HepG2 (cell line): ENCODE measurements at regions not wholly inside any gene's neighbourhood (a gene's known extent, or its start where the extent isn't known, plus 50 kb on each side); places are given as distances from the start of the nearest gene placed in this dataset.

Experiments
- ATAC-seq: fragments of 200-7000 bp; cut with Tn5 transposase; 3 replicates; pipeline ENCODE4 v1.9.1; 2020; ENCODE audit warnings: mild to moderate bottlenecking, moderate library complexity
- BruUV-seq: library from RNA; stranded (reverse); fragments of 400-500 nt; replicated peaks from 2 replicates; lab custom pipeline; 2021; lab: Mats Ljungman, UMichigan
- CTCF ChIA-PET: fragments of 300-600 bp; formaldehyde crosslinking; extraction: SDS; loops from one replicate; lab custom pipeline; 2021; ENCODE audit warnings: low total read pairs, inconsistent platforms, low intra/inter-chr PET ratio; lab: Yijun Ruan, JAX
- POLR2A ChIA-PET: fragments of 350-600 bp; sonication (Branson Sonifier 250); formaldehyde crosslinking; loops from one replicate; lab custom pipeline; 2020; ENCODE audit warnings: antibody characterized with exemption, inconsistent platforms; lab: Yijun Ruan, JAX
- DNase-seq: peaks from one replicate; pipeline ENCODE4 v3.0.0-alpha.2; 2015; ENCODE audit warnings: low spot score
- FAIRE-seq: peaks from 3 replicates; lab custom pipeline; 2011; peaks lifted over from hg19 to GRCh38; lab: Jason Lieb, UNC
- H2AFZ ChIP-seq: one replicate; pipeline ENCODE4 v1.6.1; 2011; ENCODE audit warnings: low read length, inconsistent platforms
- H3K27ac ChIP-seq: fragments of 300-600 bp; 3 replicates; pipeline ENCODE4 v1.8.0; 2011; ENCODE audit warnings: mixed run types, mild to moderate bottlenecking, mixed read lengths, low read length, inconsistent platforms; ENCODE audit not compliant: insufficient read depth; ENCODE audit errors: extremely low read length
- H3K27me3 ChIP-seq, 2 experiments: fragments of 200-600 bp in 1 of 2; 2 replicates in 1 of 2; 3 replicates in 1 of 2; pipeline versions ENCODE4 v1.6.0 to v1.8.0; 2011; ENCODE audit warnings: low read length in 2 of 2, mild to moderate bottlenecking in 2 of 2, moderate library complexity in 2 of 2, inconsistent platforms in 1 of 2; ENCODE audit not compliant: insufficient read depth in 2 of 2, control insufficient read depth in 1 of 2
- H3K36me3 ChIP-seq, 2 experiments: fragments of 200-600 bp in 1 of 2; replicated peaks in 1 of 2; 2 replicates in 1 of 2; 3 replicates in 1 of 2; pipeline versions ENCODE4 v1.5.1 to v1.8.0; 2011; ENCODE audit warnings: low read length in 2 of 2, inconsistent platforms in 1 of 2; ENCODE audit not compliant: insufficient read depth in 2 of 2, control insufficient read depth in 1 of 2
- H3K4me1 ChIP-seq: 2 replicates; pipeline ENCODE4 v1.5.1; 2012; ENCODE audit warnings: low read length, inconsistent platforms; ENCODE audit not compliant: insufficient read depth
- H3K4me2 ChIP-seq: 2 replicates; pipeline ENCODE4 v1.6.0; 2011; ENCODE audit warnings: low read depth, low read length, inconsistent platforms
- H3K4me3 ChIP-seq, 3 experiments: fragments of 200-600 bp in 1 of 3; sonication (generic), shearing (Covaris generic) in 1 of 3; replicated peaks in 1 of 3; 2 replicates each; pipeline ENCODE4 v1.5.1; 2011 to 2016; ENCODE audit warnings: low read length in 3 of 3, inconsistent platforms in 2 of 3, low read depth in 2 of 3, mild to moderate bottlenecking in 2 of 3, control low read depth in 1 of 3, mixed read lengths in 1 of 3; ENCODE audit not compliant: insufficient read depth in 1 of 3
- H3K79me2 ChIP-seq: one replicate; pipeline ENCODE4 v1.6.1; 2011; ENCODE audit warnings: low read length, inconsistent platforms; ENCODE audit not compliant: insufficient read depth
- H3K9ac ChIP-seq: 2 replicates; pipeline ENCODE4 v1.6.0; 2011; ENCODE audit warnings: mild to moderate bottlenecking, low read depth, low read length, inconsistent platforms; ENCODE audit not compliant: insufficient read depth
- H3K9me3 ChIP-seq: 2 replicates; pipeline ENCODE4 v1.5.1; 2012; ENCODE audit warnings: mild to moderate bottlenecking, low read length
- H4K20me1 ChIP-seq: 2 replicates; pipeline ENCODE4 v1.6.0; 2011; ENCODE audit warnings: inconsistent platforms, mild to moderate bottlenecking, low read length, moderate library complexity; ENCODE audit not compliant: insufficient read depth
- ARID5B ChIP-seq: IDR thresholded peaks from 2 replicates; pipeline ENCODE4 v1.4.0; 2020; ENCODE audit warnings: mild to moderate bottlenecking, missing genetic modification reagents
- JUND ChIP-seq: sonication (generic); formaldehyde crosslinking; IDR thresholded peaks from 2 replicates; pipeline ENCODE4 v1.8.0; 2022; ENCODE audit warnings: mild to moderate bottlenecking, missing genetic modification reagents
- KAT8 ChIP-seq: IDR thresholded peaks from 2 replicates; pipeline ENCODE4 v1.6.1; 2016; ENCODE audit warnings: missing genetic modification reagents, missing compliant biosample characterization
- MIXL1 ChIP-seq: IDR thresholded peaks from 2 replicates; pipeline ENCODE4 v1.6.1; 2016
- RAD21 ChIP-seq: fragments of 450-650 bp; formaldehyde crosslinking; IDR thresholded peaks from 2 replicates; pipeline ENCODE4 v1.5.0; 2020; ENCODE audit warnings: mild to moderate bottlenecking
- RFXANK ChIP-seq: IDR thresholded peaks from 2 replicates; pipeline ENCODE4 v1.6.1; 2016
- RXRB ChIP-seq: IDR thresholded peaks from 2 replicates; pipeline ENCODE4 v1.6.1; 2016; ENCODE audit warnings: borderline replicate concordance, missing genetic modification reagents, missing compliant biosample characterization
- SMC3 ChIP-seq: IDR thresholded peaks from 2 replicates; pipeline ENCODE4 v1.6.1; 2011; ENCODE audit warnings: low read length, improper control_type of control experiment
- STAG1 ChIP-seq: sonication (generic); formaldehyde crosslinking; IDR thresholded peaks from 2 replicates; pipeline ENCODE4 v1.4.0; 2020; ENCODE audit warnings: missing genetic modification reagents
- TEAD3 ChIP-seq: optimal IDR thresholded peaks from 2 replicates; pipeline ENCODE3; 2016; ENCODE audit warnings: borderline replicate concordance
- ZNF878 ChIP-seq: sonication (generic); formaldehyde crosslinking; IDR thresholded peaks from 2 replicates; pipeline ENCODE4 v1.8.1; 2023; ENCODE audit warnings: mild to moderate bottlenecking, missing genetic modification reagents, moderate library complexity
- WGBS: methylation state at CpG from one replicate; pipeline ENCODE4 v1.1.6; 2017; ENCODE audit warnings: low lambda C conversion rate; 5-methylcytosine and 5-hydroxymethylcytosine counted together
- in situ Hi-C: cut with HindIII; loops from 2 replicates; pipeline ENCODE4 v1.10.0; 2017; ENCODE audit warnings: low pct_unique_long_range_greater_than_20kb; ENCODE audit not compliant: extremely low pct_ligation_motif_present
- intact Hi-C: fragments of 100-400 bp; cut with micrococcal nuclease; formaldehyde crosslinking; loops from one replicate; pipeline ENCODE4 v1.10.0; 2022; ENCODE audit not compliant: unreplicated experiment
- TF ChIP-seq, protein P1 (sequence below): sonication (generic); formaldehyde crosslinking; IDR thresholded peaks from 2 replicates; pipeline ENCODE4 v1.8.0; 2022; ENCODE audit warnings: mild to moderate bottlenecking, missing genetic modification reagents
- TF ChIP-seq, protein P2 (sequence below): sonication (generic); formaldehyde crosslinking; IDR thresholded peaks from 2 replicates; pipeline ENCODE4 v1.5.0; 2020; ENCODE audit warnings: mild to moderate bottlenecking, missing genetic modification reagents, moderate library complexity

DNA sequence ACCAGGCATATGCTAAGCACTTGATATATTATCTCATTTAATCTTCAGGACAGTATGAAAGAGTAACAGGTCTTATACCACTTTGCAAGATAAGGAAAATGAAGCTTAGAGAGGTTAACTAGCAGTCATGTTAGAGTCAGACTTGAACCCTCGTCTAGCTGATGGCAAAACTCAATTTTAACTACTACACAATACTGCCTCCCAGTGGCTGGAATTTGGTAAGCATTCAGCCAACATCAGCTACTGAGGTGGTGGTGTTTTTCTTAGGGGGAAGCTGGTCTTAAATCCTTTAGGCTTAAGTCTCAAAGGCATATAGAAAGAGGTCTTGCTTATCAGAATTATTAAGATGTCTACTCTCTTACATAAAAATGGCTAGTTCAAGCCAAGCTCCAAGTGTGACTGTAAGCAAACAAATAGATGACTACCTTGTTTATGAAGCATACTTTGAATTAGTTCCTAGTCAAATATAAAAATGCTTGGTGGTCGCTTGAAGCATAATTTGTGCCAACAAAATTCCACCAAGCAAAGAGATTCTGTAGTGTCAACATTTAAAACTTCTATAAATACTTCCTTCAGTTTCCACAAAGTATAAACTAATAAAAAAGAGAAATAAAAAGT is 325.4 kb upstream of the FIGN start:
- ChIA-PET POLR2A (no interaction called here), CTCF (interaction anchor here (0.8 to 2.5 kb wide), 4 partner anchors 468 to 870 kb away, joined by 4 to 11 read pairs (median 6); no protein-coding TSS in a partner anchor)
- Histone ChIP-seq H3K9ac (no peak overlapping the region), H3K4me2 (no peak overlapping the region), H3K27me3 (no peaks in the 10 kb centered on the region), H3K79me2 (no peaks in the 10 kb centered on the region), H3K4me1 (no peaks in the 10 kb centered on the region), H3K4me3 (no peak overlapping the region), H3K36me3 (no peaks in the 10 kb centered on the region), H2AFZ (no peak overlapping the region), H3K9me3 (no peaks in the 10 kb centered on the region), H4K20me1 (no peaks in the 10 kb centered on the region), H3K27ac (no peak overlapping the region)
- BruUV-seq: no TSS peak
- DNase-seq (peak; percentile 53), ATAC-seq (peak; percentile 78), FAIRE-seq (peak; percentile 68)
- in situ Hi-C loops (loop anchor here (5.0 to 10.0 kb wide), 2 partner anchors 714 to 866 kb away; no protein-coding TSS in a partner anchor), intact Hi-C loops (loop anchor here (1.0 to 5.0 kb wide), 5 partner anchors 184 to 872 kb away; no protein-coding TSS in a partner anchor)
- TF ChIP-seq KAT8 (CRISPR knock-in tag): 0 out of 2 replicates have a peak, but pooled peaks have one; percentile 19
- 0 out of 2 replicates have a peak, but pooled peaks have one; percentile 20 for TF ChIP-seq RXRB (CRISPR knock-in tag)
- TF ChIP-seq ZNF878 (CRISPR knock-in tag): 0 out of 2 replicates have a peak, but pooled peaks have one; percentile 24
- peak; percentile 100 for TF ChIP-seq TEAD3 (CRISPR knock-in tag)
- no peak for TF ChIP-seq MIXL1 (CRISPR knock-in tag)
- TF ChIP-seq, protein P1, sequence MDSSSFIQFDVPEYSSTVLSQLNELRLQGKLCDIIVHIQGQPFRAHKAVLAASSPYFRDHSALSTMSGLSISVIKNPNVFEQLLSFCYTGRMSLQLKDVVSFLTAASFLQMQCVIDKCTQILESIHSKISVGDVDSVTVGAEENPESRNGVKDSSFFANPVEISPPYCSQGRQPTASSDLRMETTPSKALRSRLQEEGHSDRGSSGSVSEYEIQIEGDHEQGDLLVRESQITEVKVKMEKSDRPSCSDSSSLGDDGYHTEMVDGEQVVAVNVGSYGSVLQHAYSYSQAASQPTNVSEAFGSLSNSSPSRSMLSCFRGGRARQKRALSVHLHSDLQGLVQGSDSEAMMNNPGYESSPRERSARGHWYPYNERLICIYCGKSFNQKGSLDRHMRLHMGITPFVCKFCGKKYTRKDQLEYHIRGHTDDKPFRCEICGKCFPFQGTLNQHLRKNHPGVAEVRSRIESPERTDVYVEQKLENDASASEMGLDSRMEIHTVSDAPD (CRISPR knock-in tag): no peak
- TF ChIP-seq, protein P2, sequence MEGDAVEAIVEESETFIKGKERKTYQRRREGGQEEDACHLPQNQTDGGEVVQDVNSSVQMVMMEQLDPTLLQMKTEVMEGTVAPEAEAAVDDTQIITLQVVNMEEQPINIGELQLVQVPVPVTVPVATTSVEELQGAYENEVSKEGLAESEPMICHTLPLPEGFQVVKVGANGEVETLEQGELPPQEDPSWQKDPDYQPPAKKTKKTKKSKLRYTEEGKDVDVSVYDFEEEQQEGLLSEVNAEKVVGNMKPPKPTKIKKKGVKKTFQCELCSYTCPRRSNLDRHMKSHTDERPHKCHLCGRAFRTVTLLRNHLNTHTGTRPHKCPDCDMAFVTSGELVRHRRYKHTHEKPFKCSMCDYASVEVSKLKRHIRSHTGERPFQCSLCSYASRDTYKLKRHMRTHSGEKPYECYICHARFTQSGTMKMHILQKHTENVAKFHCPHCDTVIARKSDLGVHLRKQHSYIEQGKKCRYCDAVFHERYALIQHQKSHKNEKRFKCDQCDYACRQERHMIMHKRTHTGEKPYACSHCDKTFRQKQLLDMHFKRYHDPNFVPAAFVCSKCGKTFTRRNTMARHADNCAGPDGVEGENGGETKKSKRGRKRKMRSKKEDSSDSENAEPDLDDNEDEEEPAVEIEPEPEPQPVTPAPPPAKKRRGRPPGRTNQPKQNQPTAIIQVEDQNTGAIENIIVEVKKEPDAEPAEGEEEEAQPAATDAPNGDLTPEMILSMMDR (CRISPR knock-in tag): peak; percentile 82
- TF ChIP-seq JUND (CRISPR knock-in tag): no peak
- peak; percentile 16; the same call in 1 of the 2 replicates for TF ChIP-seq ARID5B (CRISPR knock-in tag)
- TF ChIP-seq SMC3: peak; percentile 72; the same call in 1 of the 2 replicates
- TF ChIP-seq RFXANK (CRISPR knock-in tag): no peak
- TF ChIP-seq STAG1 (CRISPR knock-in tag): peak; percentile 92
- peak; percentile 74 for TF ChIP-seq RAD21
- 0% methylated on average over 2 of the region's 2 CpGs for whole genome bisulfite sequencing
